HK-2 (cell line): ENCODE measurements at regions not wholly inside any gene's neighbourhood (a gene's known extent, or its start where the extent isn't known, plus 50 kb on each side); places are given as distances from the start of the nearest gene placed in this dataset.

ENCODE experiments used
- DNase-seq: peaks from one replicate; pipeline ENCODE4 v3.0.0-alpha.2; 2018; ENCODE audit not compliant: unreplicated experiment

GRCh38 chr1:224504297-224505041 lies 69.9 kb upstream of the WDR26 start:
- DNase-seq: no peak

GRCh38 chr1:224505454-224506093 lies 71.0 kb upstream of the WDR26 start:
- no peak for DNase-seq

GRCh38 chr1:224506141-224506814 lies 71.7 kb upstream of the WDR26 start:
- DNase-seq: no peak

- no peak for DNase-seq
These were observed 73.3 kb upstream of the WDR26 start for GRCh38 chr1:224507771-224508523.

GRCh38 chr1:224509907-224510306 lies 75.3 kb upstream of the WDR26 start:
- DNase-seq: no peak

GRCh38 chr1:224510880-224511645 lies 76.5 kb upstream of the WDR26 start:
- no peak for DNase-seq

- no peak for DNase-seq
These were observed 78.1 kb upstream of the WDR26 start for GRCh38 chr1:224512600-224513151.

GRCh38 chr1:224513383-224513782 lies 78.8 kb upstream of the WDR26 start:
- DNase-seq: no peak

GRCh38 chr1:224513787-224514209 lies 79.2 kb upstream of the WDR26 start:
- peak; percentile 91 for DNase-seq

GRCh38 chr1:224517171-224517570 lies 82.6 kb upstream of the WDR26 start:
- no peak for DNase-seq

GRCh38 chr1:224518528-224518927 lies 83.9 kb upstream of the WDR26 start:
- DNase-seq: no peak

- no peak for DNase-seq
These were observed 85.3 kb upstream of the WDR26 start for GRCh38 chr1:224519874-224520273.

- no peak for DNase-seq
These were observed 86.2 kb upstream of the WDR26 start for GRCh38 chr1:224520808-224521207.

- no peak for DNase-seq
These were observed 87.5 kb upstream of the WDR26 start for GRCh38 chr1:224521904-224522734.

GRCh38 chr1:224523676-224524075 lies 89.1 kb upstream of the WDR26 start:
- DNase-seq: no peak

GRCh38 chr1:224524679-224525078 lies 90.1 kb upstream of the WDR26 start:
- DNase-seq: no peak

GRCh38 chr1:224525411-224526040 lies 90.6 kb upstream of the CNIH3 start:
- no peak for DNase-seq

- DNase-seq: no peak
These were observed 89.3 kb upstream of the CNIH3 start for GRCh38 chr1:224526771-224527170.

- peak; percentile 63 for DNase-seq
These were observed 87.2 kb upstream of the CNIH3 start for GRCh38 chr1:224528900-224529299.

- DNase-seq: no peak
These were observed 86.3 kb upstream of the CNIH3 start for GRCh38 chr1:224529844-224530243.
